Astrocyte of the cerebellum (primary cell): ENCODE measurements at regions not wholly inside any gene's neighbourhood (a gene's known extent, or its start where the extent isn't known, plus 50 kb on each side); places are given as distances from the start of the nearest gene placed in this dataset.

Experiments used
- DNase-seq: peaks from one replicate; pipeline ENCODE4 v3.0.0-alpha.2; 2011; ENCODE audit warnings: low read depth
- H3K4me3 ChIP-seq: 2 replicates; pipeline ENCODE4 v1.5.1; 2011; ENCODE audit warnings: mild to moderate bottlenecking, low read depth, low read length, moderate library complexity
- in situ Hi-C: cut with HindIII; loops from 2 replicates; pipeline ENCODE4 v1.10.0; 2017; ENCODE audit warnings: low sequenced_read_pairs
- TF ChIP-seq, protein P1 (sequence below): IDR thresholded peaks from 2 replicates; pipeline ENCODE4 v1.5.1; 2012; ENCODE audit warnings: low read length, low read depth, moderate library complexity, mild to moderate bottlenecking; ENCODE audit errors: missing control alignments

DNA sequence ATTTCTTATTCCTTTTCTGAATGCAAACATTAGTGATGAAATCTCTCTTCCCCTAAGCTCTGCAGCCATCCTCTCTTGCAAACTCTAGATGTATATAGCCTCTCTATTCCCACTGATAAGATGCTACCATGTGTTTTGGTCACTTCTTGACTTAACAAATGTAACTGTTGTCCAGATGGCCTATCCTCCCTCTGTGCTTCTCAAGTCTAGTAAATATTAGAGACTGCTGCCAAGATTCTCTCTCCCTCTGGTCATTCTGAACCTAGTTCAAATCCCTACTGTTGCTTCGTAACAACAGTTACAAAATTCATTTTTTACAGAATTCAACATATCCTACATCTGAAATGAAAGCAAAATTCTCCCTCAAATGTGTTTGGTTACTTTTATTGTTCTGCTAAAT, 156.6 kb downstream of the TXNL1 start:
- TF ChIP-seq, protein P1, sequence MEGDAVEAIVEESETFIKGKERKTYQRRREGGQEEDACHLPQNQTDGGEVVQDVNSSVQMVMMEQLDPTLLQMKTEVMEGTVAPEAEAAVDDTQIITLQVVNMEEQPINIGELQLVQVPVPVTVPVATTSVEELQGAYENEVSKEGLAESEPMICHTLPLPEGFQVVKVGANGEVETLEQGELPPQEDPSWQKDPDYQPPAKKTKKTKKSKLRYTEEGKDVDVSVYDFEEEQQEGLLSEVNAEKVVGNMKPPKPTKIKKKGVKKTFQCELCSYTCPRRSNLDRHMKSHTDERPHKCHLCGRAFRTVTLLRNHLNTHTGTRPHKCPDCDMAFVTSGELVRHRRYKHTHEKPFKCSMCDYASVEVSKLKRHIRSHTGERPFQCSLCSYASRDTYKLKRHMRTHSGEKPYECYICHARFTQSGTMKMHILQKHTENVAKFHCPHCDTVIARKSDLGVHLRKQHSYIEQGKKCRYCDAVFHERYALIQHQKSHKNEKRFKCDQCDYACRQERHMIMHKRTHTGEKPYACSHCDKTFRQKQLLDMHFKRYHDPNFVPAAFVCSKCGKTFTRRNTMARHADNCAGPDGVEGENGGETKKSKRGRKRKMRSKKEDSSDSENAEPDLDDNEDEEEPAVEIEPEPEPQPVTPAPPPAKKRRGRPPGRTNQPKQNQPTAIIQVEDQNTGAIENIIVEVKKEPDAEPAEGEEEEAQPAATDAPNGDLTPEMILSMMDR = no peak
- in situ Hi-C loops = no loop called here

DNA sequence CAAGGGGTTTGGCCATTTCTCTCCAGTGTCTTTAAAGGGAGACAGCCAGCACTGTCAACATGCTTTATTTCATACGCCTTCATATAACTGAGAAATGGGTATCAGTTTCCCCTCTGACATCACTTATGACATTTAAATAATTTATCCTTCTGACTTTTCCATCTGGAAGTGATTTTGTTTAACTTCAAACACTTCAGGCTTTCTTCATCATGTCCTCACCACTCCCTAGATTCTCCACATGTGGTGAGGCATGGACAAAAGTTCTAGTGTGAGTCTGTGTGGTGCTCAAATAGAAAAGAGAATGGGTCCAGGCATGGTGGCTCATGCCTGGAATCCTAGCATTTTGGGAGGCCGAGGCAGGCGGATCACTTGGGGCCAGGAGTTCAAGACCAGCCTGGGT, 158.6 kb downstream of the TXNL1 start:
- H3K4me3 ChIP-seq = no peak overlapping the region

More for the DNA sequence above, 156.6 kb downstream of the TXNL1 start:
- no peak overlapping the region for H3K4me3 ChIP-seq
- no peak for DNase-seq

DNA sequence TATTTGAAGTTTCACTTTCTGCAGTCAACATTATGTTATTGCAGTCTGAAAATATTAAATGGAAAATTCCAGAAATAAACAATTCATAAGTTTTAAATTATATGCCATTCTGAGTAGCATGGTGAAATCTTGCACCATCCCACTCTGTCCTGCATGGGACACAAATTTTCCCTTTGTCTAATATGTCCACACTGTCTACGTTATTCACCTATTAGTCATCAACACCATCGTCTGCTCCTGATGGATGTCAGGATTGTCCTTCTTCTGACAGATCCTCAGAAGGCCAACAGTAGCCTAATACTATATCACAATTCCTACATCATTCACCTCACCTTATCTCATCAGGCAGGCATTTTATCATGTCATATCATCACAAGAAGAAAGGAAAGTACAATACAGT, 163.1 kb downstream of the TXNL1 start:
- no peak for DNase-seq
- in situ Hi-C loops = no loop called here

More for the DNA sequence above, 158.6 kb downstream of the TXNL1 start:
- TF ChIP-seq, protein P1 = no peak
- in situ Hi-C loops = no loop called here
- no peak for DNase-seq

DNA sequence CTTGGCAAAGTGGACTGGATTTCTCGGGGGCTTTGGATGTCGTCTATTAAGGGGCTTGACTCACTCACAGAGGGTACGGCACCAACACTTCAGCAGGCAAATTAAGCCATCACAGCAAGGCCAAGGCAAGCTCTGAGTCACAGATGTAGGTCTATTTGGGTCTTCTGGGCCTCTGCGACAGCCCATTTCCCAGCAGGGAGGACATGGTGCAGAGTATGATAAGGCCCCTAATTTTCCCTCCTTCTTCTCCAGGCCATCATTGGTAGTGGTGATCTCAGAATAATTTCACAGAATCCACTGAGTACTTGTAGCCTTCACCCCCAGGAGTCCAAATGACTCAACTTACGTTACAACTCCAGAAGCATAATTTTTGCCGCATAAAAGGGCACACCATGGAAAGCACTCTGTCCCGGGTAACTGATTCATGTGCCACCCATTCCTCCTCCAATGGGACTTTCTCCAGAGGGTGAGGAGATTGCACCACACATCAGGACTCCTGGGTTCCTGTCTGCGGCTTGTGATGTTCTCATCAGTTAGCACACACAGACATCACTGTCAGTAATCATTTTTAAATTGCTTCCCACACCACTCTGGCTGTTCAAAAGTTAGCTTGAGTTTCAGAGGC, 164.9 kb downstream of the TXNL1 start:
- H3K4me3 ChIP-seq = no peak overlapping the region
- in situ Hi-C loops = no loop called here
- DNase-seq = no peak
- TF ChIP-seq, protein P1 = no peak

More for the DNA sequence above, 163.1 kb downstream of the TXNL1 start:
- H3K4me3 ChIP-seq = no peak overlapping the region
- TF ChIP-seq, protein P1 = no peak

DNA sequence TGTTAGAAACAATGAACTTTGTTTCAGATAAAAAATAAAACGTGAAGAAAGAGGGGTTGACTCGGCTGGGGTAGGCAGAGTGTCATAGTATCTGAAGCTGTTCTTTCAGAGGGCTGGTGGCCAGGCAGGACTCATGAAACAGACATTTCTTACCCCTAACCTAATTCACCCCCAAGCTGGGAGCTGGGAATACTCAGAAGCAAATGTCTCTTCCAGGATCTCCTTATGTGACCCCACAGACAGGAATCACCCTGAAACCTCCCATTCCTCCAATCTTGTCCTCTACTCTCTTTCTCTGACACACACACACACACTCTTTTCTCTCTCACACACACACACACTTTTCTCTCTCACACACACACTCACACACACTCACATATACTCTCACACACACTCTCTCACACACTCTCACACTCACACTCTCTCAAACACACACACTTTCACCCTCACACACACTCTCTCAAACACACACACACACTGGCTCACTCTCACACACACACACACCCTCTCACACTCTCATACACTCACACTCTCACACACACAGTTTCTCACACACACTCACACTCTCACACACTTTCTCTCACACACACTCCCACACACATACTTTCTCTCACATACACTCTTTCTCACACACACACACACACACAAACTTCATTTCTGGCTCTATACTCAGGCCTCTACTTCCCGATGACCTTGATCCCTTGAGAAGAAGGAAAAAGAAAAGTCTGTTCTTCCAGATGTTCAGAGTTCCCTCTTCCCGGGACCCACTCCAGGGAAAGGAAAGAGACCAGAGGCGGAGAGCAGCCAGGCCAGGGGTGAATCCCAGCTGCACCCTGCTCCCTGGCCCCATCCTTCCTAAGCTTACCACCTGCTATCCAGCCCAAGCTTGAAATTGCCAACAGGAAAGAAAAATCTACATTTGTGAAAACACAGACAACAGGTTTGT, 167.7 kb downstream of the TXNL1 start:
- H3K4me3 ChIP-seq = no peak overlapping the region
- in situ Hi-C loops = no loop called here
- DNase-seq = no peak
- TF ChIP-seq, protein P1 = no peak

DNA sequence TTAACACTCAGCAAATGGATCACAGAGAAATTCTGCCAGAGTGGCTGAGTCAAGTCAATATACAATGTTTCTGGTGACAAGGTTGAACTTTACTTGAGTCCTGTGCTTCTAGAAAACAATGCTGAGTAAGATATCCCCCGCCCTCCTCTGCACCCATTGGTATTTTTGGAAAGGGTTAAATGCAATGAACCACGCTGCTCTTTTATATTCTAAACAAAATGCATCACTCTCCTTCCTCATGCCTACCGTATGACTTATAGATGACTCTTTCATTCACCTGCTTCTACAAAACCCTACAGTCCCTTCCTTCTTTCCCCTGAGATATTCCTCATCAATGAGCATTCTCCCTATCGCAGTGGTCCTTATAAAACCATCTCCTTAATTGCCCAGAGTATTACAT, 168.8 kb downstream of the TXNL1 start:
- DNase-seq = no peak
- TF ChIP-seq, protein P1 = no peak
- in situ Hi-C loops = no loop called here
- H3K4me3 ChIP-seq = no peak overlapping the region
